GM19438 (cell line): ENCODE measurements at regions not wholly inside any gene's neighbourhood (a gene's known extent, or its start where the extent isn't known, plus 50 kb on each side); places are given as distances from the start of the nearest gene placed in this dataset.

Experiments
- ATAC-seq: cut with Tn5 transposase; IDR thresholded peaks from one replicate; pipeline ENCODE4 v1.9.1; 2021; ENCODE audit warnings: low read depth; ENCODE audit not compliant: unreplicated experiment

GRCh38 chr20:50398821-50399554 lies 111.2 kb upstream of the PTPN1 start:
- ATAC-seq, result no peak

DNA sequence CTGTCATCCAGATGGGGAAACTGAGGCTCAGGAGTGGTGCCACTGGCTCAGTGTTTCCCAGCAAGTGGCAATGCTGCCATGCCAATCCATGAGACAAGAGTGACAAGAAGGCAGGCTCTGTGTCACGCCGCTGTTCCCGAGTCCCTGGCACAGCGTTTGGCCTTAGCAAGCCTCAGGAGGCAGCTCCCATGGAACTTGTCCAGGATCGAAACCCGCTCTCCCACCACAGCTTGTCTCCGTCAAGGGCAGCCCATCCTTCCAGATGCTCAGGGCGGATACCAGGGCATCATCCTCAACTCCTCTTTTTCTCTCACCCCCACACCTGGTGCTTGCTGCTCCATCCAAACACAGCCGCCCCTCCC lies 110.6 kb upstream of the PTPN1 start:
- no peak for ATAC-seq

- ATAC-seq, result no peak
These were observed 110.1 kb upstream of the PTPN1 start for GRCh38 chr20:50399917-50400704.

DNA sequence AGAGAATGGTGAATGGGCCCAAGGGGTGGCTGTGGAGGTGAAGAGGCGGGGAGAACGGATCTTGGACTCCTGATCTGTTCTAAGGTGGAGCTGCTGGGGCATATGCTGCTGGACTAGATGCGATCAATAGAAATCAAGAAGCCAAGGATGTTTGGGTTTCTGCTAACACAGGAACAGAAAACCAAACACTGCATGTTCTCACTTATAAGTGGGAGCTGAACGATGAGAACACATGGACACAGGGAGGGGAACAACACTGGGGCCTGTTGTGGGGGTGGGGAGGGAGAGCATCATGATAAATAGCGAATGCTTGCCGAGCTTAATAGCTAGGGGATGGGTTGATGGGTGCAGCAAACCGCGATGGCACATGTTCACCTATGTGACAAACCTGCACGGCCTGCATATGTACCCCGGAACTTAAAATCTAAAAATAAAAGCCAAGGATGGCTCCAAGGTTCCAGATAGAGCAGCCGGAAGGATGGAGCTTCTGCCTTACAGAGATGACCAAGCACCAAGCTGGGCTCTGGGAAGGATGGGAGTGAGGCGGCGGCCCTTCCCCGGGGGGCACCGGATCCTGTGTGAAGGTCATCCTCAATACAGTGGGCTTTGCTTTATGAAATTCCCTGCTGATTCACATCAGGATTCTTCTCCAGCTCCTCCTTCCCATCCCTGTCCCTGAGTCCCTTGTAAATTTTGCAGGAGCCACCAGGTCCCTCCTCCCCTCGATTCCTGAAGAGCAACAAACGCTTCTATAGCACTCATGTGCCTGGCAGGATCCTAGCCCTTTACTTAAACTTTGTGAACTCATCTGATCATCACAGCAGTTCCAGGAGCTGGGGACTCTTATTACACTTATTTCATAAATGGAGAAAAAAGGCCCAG lies 109.2 kb upstream of the PTPN1 start:
- ATAC-seq, result no peak

- ATAC-seq, result no peak
These were observed 108.4 kb upstream of the PTPN1 start for GRCh38 chr20:50401587-50402418.

DNA sequence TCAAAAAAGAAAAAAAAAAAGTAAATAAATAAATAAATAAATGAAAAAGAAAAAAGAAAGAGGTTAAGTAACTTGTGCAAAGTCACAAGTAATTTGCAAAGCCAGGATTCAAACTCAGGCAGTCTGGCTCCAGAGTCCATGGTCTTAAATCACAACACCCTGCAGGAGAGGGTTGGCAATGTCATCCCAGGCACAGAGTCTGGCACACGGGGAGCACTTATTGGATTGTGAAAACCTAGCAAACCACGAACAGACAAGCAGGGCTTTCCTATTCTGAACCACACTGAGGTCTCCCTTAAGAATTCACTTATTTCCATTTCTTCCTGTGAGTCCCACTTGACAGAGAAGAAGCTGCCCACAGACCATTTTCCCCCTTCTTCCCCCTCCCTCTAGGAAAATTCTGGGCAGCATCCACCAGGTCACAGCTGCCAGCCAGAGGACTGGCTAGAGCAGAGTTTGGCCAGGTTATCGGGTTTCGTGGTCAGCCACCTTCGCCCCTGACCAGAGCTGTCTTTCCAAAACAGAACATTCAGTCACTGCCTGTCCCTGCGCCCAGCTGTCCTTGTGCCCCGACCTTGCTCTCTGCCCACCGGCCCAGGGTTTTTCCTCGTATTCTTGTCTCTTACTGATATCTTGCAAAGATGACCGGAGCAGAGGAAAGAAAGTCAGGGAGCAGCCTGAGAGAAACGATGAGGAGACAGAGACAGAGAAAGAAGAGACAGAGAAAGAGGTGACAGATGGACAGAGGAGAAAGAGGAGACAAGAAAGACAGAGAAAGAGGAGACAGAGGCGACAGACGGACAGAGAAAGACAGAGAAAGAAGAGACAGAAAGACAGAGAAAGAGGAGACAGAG lies 106.4 kb upstream of the PTPN1 start:
- no peak for ATAC-seq

GRCh38 chr20:50404419-50405234 lies 105.6 kb upstream of the PTPN1 start:
- no peak for ATAC-seq

DNA sequence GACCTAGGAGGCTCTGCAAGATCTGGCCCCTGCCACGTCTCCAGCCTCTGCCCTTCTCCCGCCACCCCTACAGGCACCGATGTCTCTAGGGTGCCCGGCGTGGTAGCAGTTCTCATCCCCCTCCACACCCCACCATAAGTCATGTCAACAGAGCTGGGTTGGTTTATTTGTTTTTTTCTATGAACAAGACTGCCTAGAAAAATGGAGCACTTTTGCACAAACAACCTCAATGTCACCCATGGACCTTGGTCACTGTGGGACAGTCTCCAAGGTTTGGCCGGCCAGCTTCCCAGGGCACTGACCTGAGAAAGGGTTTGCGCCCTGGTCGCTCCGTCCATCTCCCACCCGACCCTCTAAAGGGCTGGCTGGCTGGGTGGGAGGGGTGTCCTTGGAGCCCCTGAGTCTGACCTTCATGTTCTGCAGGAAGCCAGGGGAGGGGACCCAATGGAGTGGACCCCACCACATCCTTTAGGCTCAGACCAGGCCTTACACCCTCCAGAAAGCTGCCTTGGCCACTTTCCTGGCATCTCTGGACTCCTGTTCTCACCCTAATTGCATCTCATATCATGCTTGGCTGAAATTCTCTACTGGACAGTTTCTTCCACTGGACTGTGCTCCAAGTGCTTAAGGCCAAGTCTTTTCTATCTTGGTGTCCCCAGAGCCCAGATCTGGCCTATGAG lies 104.8 kb upstream of the PTPN1 start:
- no peak for ATAC-seq

DNA sequence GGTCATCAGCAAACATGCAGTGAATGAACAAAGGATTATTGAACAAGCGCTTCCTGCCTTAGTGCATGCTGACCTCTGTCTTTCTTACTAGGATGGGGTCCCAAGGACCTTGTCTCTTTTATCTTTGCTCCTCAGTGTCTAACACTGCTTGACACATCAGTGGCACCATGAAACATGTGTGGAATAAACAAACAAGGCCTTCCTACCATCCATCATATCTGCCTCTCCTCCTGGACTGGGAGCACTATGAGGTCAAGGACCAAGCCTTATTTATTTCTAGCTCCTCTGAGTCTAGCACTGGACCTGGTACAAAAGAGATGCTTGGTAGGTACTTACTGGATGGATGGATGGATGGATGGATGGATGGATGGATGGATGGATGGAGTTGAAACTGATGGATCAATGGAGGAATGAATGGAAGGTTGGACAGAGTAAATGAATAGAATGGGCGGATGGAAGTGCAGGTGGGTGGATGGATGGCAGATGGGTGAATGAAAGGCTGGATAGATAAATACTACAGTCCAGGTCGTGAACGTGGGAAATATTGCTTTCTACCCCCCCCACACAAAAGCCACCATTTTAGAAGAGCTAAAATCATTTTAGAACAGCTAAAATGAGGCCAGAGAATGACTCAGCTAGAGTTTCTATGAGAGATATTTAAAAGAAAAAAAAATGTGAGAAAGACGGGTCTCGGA lies 104.1 kb upstream of the PTPN1 start:
- no peak for ATAC-seq

DNA sequence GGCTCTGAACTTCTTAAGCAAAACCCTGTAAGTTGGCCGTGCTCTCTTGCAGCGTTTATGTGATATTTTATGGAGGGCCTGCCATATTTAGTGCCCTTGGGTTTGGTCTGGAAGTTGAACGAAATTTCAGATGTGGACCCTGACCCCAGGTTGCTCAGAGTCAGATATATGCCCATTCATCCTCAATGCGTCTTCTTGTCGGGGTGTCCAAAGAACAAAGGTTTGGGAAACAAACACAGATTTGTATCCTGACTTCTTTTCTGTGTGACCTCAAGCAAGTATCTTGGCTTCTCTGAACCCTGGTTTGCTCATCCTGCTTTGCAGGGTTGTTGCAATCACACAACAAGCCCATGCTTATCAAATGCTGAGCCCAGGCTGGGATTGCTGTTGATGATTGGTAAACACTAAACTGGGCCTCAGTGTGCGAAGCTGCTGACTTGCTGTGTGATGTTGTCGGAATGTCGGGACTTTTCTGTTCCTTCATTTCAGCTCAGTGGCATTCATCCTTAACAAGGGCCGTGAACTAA lies 103.5 kb upstream of the PTPN1 start:
- ATAC-seq, result no peak

DNA sequence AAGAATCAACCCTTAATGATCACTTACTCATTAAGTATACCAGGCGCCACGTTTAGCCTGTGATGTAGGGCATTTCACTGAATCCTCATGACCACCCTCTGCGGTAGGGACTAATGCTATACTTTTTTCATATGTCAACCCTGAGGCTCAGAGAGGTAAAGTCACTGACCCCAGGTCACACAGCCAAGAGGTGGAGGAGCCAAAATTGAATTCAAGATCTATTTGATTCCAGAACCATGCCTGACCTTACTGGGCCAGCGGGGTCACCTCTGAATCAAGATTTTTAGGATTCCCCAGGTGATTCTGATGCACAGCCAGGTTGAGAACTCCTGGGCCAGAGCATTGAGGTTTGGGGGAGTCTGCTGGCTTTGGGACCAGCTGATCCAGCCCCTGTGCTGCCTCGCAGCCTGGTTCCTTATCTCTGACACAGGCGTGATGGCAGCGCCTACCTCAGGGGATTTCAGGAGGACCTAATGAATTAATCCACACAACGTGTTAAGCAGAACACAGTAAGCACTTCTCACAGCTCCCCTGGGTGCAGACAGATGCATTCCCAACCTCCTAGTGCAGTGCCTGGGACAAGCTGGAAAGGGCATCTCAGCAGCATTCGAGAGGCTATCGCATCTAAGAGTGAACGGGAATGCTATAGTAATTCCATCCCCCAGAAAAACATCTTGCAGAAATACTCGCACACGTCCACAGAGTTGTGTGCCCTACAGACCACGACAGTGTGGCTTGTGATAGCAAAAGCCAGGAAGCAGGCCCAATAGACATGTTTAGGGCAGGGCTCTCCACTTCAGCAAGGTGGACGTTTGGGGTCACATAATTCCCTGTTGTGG lies 101.4 kb upstream of the PTPN1 start:
- ATAC-seq, result no peak

- no peak for ATAC-seq
These were observed 100.7 kb upstream of the PTPN1 start for GRCh38 chr20:50409495-50409894.

GRCh38 chr20:50410343-50410742 lies 99.8 kb upstream of the PTPN1 start:
- no peak for ATAC-seq

- no peak for ATAC-seq
These were observed 98.1 kb upstream of the PTPN1 start for GRCh38 chr20:50412069-50412468.

DNA sequence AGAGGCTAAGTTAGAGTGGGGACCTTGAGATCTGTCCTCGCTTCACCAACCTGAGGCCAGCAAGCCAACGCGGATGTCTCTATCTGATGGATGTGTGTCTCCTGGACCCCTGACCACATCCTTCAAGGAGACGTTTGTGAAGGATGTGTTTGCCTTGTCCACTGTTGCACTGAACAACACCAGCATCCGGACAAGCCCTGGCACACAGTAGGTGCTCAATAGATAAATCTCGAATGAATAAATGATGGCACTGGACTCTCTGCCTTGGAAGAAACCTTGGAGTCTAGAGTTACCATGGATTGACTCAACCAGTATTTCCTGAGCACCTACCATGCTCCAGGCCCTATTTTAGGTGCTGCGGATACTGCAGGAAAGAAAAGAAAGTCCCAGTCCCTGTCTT lies 97.7 kb upstream of the PTPN1 start:
- no peak for ATAC-seq

DNA sequence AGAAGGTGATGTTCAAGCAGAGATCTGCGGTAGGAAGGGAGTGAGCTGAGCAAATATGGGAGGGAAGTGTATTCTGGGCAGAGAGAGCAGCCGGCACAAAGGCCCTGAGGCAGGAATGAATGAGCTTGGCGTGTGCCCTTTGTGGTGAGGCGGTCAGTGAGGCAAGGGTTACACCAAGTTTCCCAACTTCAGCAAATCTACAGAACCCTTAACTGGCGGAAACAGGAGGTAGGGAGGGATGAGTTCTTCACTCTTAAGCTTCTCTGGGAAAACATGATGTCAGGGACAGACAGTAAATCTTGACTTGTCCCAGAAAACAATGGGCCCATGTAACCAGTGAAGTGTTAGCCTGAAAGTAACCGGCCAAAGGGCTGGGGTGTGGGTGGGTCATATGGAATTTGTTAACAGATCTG lies 97.1 kb upstream of the PTPN1 start:
- no peak for ATAC-seq
